Liver (tissue), 8 donors: ENCODE measurements at regions not wholly inside any gene's neighbourhood (a gene's known extent, or its start where the extent isn't known, plus 50 kb on each side); places are given as distances from the start of the nearest gene placed in this dataset.

Experiments
- DNase-seq: peaks from one replicate; pipeline ENCODE4 v3.0.0-alpha.2; 2017; ENCODE audit warnings: low spot score
- H3K27ac ChIP-seq, 2 donors: one replicate each; pipeline ENCODE4 v1.7.0; 2013; ENCODE audit warnings: inconsistent platforms in 2 of 2, low read length in 2 of 2, control low read depth in 1 of 2, low read depth in 1 of 2, mild to moderate bottlenecking in 1 of 2
- H3K27me3 ChIP-seq, 4 donors: one replicate each; pipeline versions ENCODE4 v1.6.1 to v1.7.0; 2013; ENCODE audit warnings: low read length in 3 of 4, inconsistent platforms in 1 of 4, mild to moderate bottlenecking in 1 of 4, moderate library complexity in 1 of 4; ENCODE audit not compliant: control insufficient read depth in 4 of 4, insufficient read depth in 4 of 4
- H3K36me3 ChIP-seq, 4 donors: one replicate each; pipeline versions ENCODE4 v1.6.1 to v1.7.0; 2013; ENCODE audit warnings: low read length in 3 of 4, mild to moderate bottlenecking in 3 of 4, low read depth in 1 of 4, moderate library complexity in 1 of 4; ENCODE audit not compliant: control insufficient read depth in 4 of 4, insufficient read depth in 3 of 4
- H3K4me1 ChIP-seq, 4 donors: one replicate each; pipeline versions ENCODE4 v1.6.1 to v1.7.0; 2013; ENCODE audit warnings: low read length in 3 of 4, mild to moderate bottlenecking in 3 of 4, moderate library complexity in 1 of 4; ENCODE audit not compliant: control insufficient read depth in 4 of 4, insufficient read depth in 4 of 4
- H3K4me3 ChIP-seq, 3 donors: one replicate each; pipeline versions ENCODE4 v1.6.1 to v1.7.0; 2013; ENCODE audit warnings: low read length in 3 of 3, control low read depth in 1 of 3, low read depth in 1 of 3, mild to moderate bottlenecking in 1 of 3
- H3K9ac ChIP-seq, 2 donors: one replicate each; pipeline ENCODE4 v1.7.0; 2013; ENCODE audit warnings: low read length in 2 of 2, mild to moderate bottlenecking in 2 of 2, moderate library complexity in 2 of 2, control low read depth in 1 of 2, low read depth in 1 of 2
- H3K9me3 ChIP-seq, 4 donors: one replicate each; pipeline versions ENCODE4 v1.6.1 to v1.7.0; 2013; ENCODE audit warnings: low read length in 3 of 4; ENCODE audit not compliant: control insufficient read depth in 4 of 4
- EGR1 ChIP-seq, 2 donors: IDR thresholded peaks; 2 replicates each; pipeline ENCODE4 v1.6.1; 2016 to 2018; ENCODE audit warnings: antibody characterized with exemption in 2 of 2, low read depth in 2 of 2
- FOXA1 ChIP-seq: IDR thresholded peaks from 2 replicates; pipeline ENCODE4 v1.6.1; 2016; ENCODE audit warnings: antibody characterized with exemption
- FOXA2 ChIP-seq: IDR thresholded peaks from 2 replicates; pipeline ENCODE4 v1.6.1; 2016; ENCODE audit warnings: antibody characterized with exemption
- GABPA ChIP-seq, 2 donors: IDR thresholded peaks in 1 of 2; conservative IDR thresholded peaks in 1 of 2; 2 replicates each; pipeline ENCODE4 v1.6.1; 2016; ENCODE audit warnings: antibody characterized with exemption in 2 of 2, mild to moderate bottlenecking in 1 of 2, moderate library complexity in 1 of 2
- HNF4A ChIP-seq, 2 donors: conservative IDR thresholded peaks; 2 replicates each; pipeline ENCODE4 v1.6.1; 2016; ENCODE audit warnings: antibody characterized with exemption in 2 of 2, mild to moderate bottlenecking in 2 of 2
- JUND ChIP-seq, 2 donors: IDR thresholded peaks; 2 replicates each; pipeline ENCODE4 v1.6.1; 2016; ENCODE audit warnings: antibody characterized with exemption in 2 of 2
- NR2F2 ChIP-seq: IDR thresholded peaks from 2 replicates; pipeline ENCODE4 v1.6.1; 2016; ENCODE audit warnings: antibody characterized with exemption
- RAD21 ChIP-seq, 2 donors: IDR thresholded peaks; 2 replicates each; pipeline ENCODE4 v1.6.1; 2016; ENCODE audit warnings: antibody characterized with exemption in 2 of 2, mild to moderate bottlenecking in 2 of 2
- RXRA ChIP-seq, 2 donors: IDR thresholded peaks; 2 replicates each; pipeline ENCODE4 v1.6.1; 2017 to 2018; ENCODE audit warnings: antibody characterized with exemption in 2 of 2, mild to moderate bottlenecking in 1 of 2
- SP1 ChIP-seq: IDR thresholded peaks from 2 replicates; pipeline ENCODE4 v1.6.1; 2018; ENCODE audit warnings: antibody characterized with exemption, mild to moderate bottlenecking
- TAF1 ChIP-seq: conservative IDR thresholded peaks from 2 replicates; pipeline ENCODE4 v1.6.1; 2016; ENCODE audit warnings: antibody characterized with exemption, mild to moderate bottlenecking
- YY1 ChIP-seq: IDR thresholded peaks from 2 replicates; pipeline ENCODE4 v1.6.1; 2016; ENCODE audit warnings: antibody characterized with exemption, mild to moderate bottlenecking
- WGBS: extraction: QIAGEN DNeasy Blood & Tissue Kit; methylation state at CpG from one replicate; pipeline ENCODE4 v1.1.7; 2013; 5-methylcytosine and 5-hydroxymethylcytosine counted together
- TF ChIP-seq, protein P1 (sequence below): fragments of 150-350 bp; IDR thresholded peaks from 2 replicates; pipeline ENCODE4 v1.5.1; 2017; ENCODE audit warnings: improper control_type of control experiment, low read depth, low read length; ENCODE audit not compliant: missing input control
- TF ChIP-seq, protein P2 (sequence below): IDR thresholded peaks from 2 replicates; pipeline ENCODE4 v1.6.1; 2016; ENCODE audit warnings: antibody characterized with exemption
- TF ChIP-seq, protein P3 (sequence below): IDR thresholded peaks from 2 replicates; pipeline ENCODE4 v1.6.1; 2016; ENCODE audit warnings: antibody characterized with exemption
- TF ChIP-seq, protein P4 (sequence below): IDR thresholded peaks from 2 replicates; pipeline ENCODE4 v1.6.1; 2016; ENCODE audit warnings: antibody characterized with exemption, mild to moderate bottlenecking
- TF ChIP-seq, protein P5 (sequence below): IDR thresholded peaks from 2 replicates; pipeline ENCODE4 v1.6.1; 2016; ENCODE audit warnings: antibody characterized with exemption
- donor health status: healthy.
- donor health status: healthy.
- donor health status: healthy.
- donor health status: healthy.
- donor health status: healthy.

DNA sequence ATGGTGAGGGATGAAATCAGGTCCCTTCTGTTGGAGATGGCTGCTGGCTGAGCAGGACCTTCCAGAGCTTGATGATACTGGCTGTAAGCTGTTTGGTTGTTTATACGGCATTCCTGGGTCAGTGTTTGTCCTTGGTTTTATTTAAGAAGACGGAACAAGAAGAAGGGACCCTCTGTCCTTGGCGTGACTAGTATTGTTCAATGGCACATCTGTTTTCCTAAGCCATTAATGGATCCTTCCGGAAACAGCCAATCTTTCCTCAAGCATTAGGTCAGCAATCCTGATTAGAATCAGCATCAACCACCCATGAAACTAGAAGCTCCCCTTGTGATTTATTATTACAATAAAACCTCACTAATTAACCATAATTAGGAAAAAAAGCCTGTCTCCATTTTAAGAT is 128.7 kb upstream of the KIAA1217 start:
- no peak for DNase-seq
- Histone ChIP-seq H3K9ac (no peak overlapping the region), H3K27ac (no peak overlapping the region), H3K9me3 (no peaks in the 10 kb centered on the region), H3K36me3 (no peaks in the 10 kb centered on the region), H3K4me1 (no peaks in the 10 kb centered on the region), H3K4me3 (no peak overlapping the region), H3K27me3 (peaks cover 0 to 3% (median 0%) of the 10 kb centered on the region in 4 donors)
- WGBS: 74% methylated on average over 4 of the region's 4 CpGs
- TF ChIP-seq FOXA2: no peak
- no peak for TF ChIP-seq EGR1 (IDR thresholded peaks at IDR 0.05; ENCODE audit: low read depth in 2 of 2)
- TF ChIP-seq HNF4A (conservative IDR thresholded peaks at IDR 0.05): no peak
- TF ChIP-seq GABPA (IDR thresholded peaks at IDR 0.05 in 1 of 2, conservative IDR thresholded peaks at IDR 0.05 in 1 of 2): no peak
- no peak for TF ChIP-seq SP1
- no peak for TF ChIP-seq NR2F2
- TF ChIP-seq, protein P1, sequence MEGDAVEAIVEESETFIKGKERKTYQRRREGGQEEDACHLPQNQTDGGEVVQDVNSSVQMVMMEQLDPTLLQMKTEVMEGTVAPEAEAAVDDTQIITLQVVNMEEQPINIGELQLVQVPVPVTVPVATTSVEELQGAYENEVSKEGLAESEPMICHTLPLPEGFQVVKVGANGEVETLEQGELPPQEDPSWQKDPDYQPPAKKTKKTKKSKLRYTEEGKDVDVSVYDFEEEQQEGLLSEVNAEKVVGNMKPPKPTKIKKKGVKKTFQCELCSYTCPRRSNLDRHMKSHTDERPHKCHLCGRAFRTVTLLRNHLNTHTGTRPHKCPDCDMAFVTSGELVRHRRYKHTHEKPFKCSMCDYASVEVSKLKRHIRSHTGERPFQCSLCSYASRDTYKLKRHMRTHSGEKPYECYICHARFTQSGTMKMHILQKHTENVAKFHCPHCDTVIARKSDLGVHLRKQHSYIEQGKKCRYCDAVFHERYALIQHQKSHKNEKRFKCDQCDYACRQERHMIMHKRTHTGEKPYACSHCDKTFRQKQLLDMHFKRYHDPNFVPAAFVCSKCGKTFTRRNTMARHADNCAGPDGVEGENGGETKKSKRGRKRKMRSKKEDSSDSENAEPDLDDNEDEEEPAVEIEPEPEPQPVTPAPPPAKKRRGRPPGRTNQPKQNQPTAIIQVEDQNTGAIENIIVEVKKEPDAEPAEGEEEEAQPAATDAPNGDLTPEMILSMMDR: no peak
- no peak for TF ChIP-seq FOXA1
- no peak for TF ChIP-seq RAD21 (IDR thresholded peaks at IDR 0.05)
- TF ChIP-seq YY1: no peak
- TF ChIP-seq RXRA (IDR thresholded peaks at IDR 0.05): no peak
- TF ChIP-seq, protein P2, sequence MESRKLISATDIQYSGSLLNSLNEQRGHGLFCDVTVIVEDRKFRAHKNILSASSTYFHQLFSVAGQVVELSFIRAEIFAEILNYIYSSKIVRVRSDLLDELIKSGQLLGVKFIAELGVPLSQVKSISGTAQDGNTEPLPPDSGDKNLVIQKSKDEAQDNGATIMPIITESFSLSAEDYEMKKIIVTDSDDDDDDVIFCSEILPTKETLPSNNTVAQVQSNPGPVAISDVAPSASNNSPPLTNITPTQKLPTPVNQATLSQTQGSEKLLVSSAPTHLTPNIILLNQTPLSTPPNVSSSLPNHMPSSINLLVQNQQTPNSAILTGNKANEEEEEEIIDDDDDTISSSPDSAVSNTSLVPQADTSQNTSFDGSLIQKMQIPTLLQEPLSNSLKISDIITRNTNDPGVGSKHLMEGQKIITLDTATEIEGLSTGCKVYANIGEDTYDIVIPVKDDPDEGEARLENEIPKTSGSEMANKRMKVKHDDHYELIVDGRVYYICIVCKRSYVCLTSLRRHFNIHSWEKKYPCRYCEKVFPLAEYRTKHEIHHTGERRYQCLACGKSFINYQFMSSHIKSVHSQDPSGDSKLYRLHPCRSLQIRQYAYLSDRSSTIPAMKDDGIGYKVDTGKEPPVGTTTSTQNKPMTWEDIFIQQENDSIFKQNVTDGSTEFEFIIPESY: no peak
- no peak for TF ChIP-seq TAF1
- TF ChIP-seq, protein P3, sequence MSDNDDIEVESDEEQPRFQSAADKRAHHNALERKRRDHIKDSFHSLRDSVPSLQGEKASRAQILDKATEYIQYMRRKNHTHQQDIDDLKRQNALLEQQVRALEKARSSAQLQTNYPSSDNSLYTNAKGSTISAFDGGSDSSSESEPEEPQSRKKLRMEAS: no peak
- TF ChIP-seq, protein P4, sequence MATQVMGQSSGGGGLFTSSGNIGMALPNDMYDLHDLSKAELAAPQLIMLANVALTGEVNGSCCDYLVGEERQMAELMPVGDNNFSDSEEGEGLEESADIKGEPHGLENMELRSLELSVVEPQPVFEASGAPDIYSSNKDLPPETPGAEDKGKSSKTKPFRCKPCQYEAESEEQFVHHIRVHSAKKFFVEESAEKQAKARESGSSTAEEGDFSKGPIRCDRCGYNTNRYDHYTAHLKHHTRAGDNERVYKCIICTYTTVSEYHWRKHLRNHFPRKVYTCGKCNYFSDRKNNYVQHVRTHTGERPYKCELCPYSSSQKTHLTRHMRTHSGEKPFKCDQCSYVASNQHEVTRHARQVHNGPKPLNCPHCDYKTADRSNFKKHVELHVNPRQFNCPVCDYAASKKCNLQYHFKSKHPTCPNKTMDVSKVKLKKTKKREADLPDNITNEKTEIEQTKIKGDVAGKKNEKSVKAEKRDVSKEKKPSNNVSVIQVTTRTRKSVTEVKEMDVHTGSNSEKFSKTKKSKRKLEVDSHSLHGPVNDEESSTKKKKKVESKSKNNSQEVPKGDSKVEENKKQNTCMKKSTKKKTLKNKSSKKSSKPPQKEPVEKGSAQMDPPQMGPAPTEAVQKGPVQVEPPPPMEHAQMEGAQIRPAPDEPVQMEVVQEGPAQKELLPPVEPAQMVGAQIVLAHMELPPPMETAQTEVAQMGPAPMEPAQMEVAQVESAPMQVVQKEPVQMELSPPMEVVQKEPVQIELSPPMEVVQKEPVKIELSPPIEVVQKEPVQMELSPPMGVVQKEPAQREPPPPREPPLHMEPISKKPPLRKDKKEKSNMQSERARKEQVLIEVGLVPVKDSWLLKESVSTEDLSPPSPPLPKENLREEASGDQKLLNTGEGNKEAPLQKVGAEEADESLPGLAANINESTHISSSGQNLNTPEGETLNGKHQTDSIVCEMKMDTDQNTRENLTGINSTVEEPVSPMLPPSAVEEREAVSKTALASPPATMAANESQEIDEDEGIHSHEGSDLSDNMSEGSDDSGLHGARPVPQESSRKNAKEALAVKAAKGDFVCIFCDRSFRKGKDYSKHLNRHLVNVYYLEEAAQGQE: no peak
- TF ChIP-seq, protein P5, sequence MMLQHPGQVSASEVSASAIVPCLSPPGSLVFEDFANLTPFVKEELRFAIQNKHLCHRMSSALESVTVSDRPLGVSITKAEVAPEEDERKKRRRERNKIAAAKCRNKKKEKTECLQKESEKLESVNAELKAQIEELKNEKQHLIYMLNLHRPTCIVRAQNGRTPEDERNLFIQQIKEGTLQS: no peak
- TF ChIP-seq JUND (IDR thresholded peaks at IDR 0.05): no peak
